Posterior cingulate gyrus (tissue), 11 donors: ENCODE measurements at regions not wholly inside any gene's neighbourhood (a gene's known extent, or its start where the extent isn't known, plus 50 kb on each side); places are given as distances from the start of the nearest gene placed in this dataset.
"Not testable (repeated sequence)": the region's sequence is repeated elsewhere in the genome, so short reads cannot be mapped to it uniquely, and the experiment has no call there.

Experiments
- DNase-seq, 10 donors: peaks; one replicate each; pipeline versions ENCODE4 v3.0.0 to v3.0.0-alpha.2; 2020 to 2021; ENCODE audit warnings: mixed read lengths in 3 of 10
- intact Hi-C: fragments of 100-400 bp; cut with DNase I; formaldehyde crosslinking; loops from one replicate; pipeline ENCODE4 v1.15.1; 2023

GRCh38 chr5:167071981-167072610 lies 1219.3 kb upstream of the WWC1 start:
- DNase-seq = no peak
- intact Hi-C loops = no loop called here

GRCh38 chr5:167081561-167081960 lies 1209.9 kb upstream of the WWC1 start:
- intact Hi-C loops = no loop called here
- no peak for DNase-seq

GRCh38 chr5:167096816-167097215 lies 1194.6 kb upstream of the WWC1 start:
- intact Hi-C loops = no loop called here
- DNase-seq = no peak

GRCh38 chr5:167104351-167104750 lies 1187.1 kb upstream of the WWC1 start:
- DNase-seq = no peak

GRCh38 chr5:167105941-167106340 lies 1185.5 kb upstream of the WWC1 start:
- intact Hi-C loops = no loop called here
- DNase-seq = no peak

More at GRCh38 chr5:167104351-167104750, 1187.1 kb upstream of the WWC1 start:
- intact Hi-C loops = no loop called here

- DNase-seq = no peak
- intact Hi-C loops = no loop called here
Observed at GRCh38 chr5:167107684-167108083, 1183.8 kb upstream of the WWC1 start.

GRCh38 chr5:167108266-167108665 lies 1183.2 kb upstream of the WWC1 start:
- intact Hi-C loops, DNase-seq: not testable (repeated sequence)

GRCh38 chr5:167112556-167112955 lies 1178.9 kb upstream of the WWC1 start:
- no peak for DNase-seq
- intact Hi-C loops = no loop called here

GRCh38 chr5:167122267-167122666 lies 1169.2 kb upstream of the WWC1 start:
- intact Hi-C loops = no loop called here
- no peak for DNase-seq

- intact Hi-C loops = no loop called here
- no peak for DNase-seq
Observed at GRCh38 chr5:167123126-167123525, 1168.3 kb upstream of the WWC1 start.

GRCh38 chr5:167128581-167128980 lies 1162.9 kb upstream of the WWC1 start:
- intact Hi-C loops = no loop called here
- DNase-seq = no peak

GRCh38 chr5:167140548-167141291 lies 1150.7 kb upstream of the WWC1 start:
- intact Hi-C loops = no loop called here
- DNase-seq = no peak

GRCh38 chr5:167143716-167144115 lies 1147.7 kb upstream of the WWC1 start:
- no peak for DNase-seq

GRCh38 chr5:167145841-167146240 lies 1145.6 kb upstream of the WWC1 start:
- no peak for DNase-seq
- intact Hi-C loops = no loop called here

More at GRCh38 chr5:167143716-167144115, 1147.7 kb upstream of the WWC1 start:
- intact Hi-C loops = no loop called here

GRCh38 chr5:167147879-167148278 lies 1143.6 kb upstream of the WWC1 start:
- intact Hi-C loops = no loop called here
- DNase-seq = no peak

GRCh38 chr5:167150661-167151060 lies 1140.8 kb upstream of the WWC1 start:
- intact Hi-C loops = no loop called here

GRCh38 chr5:167152561-167152960 lies 1138.9 kb upstream of the WWC1 start:
- intact Hi-C loops = no loop called here
- DNase-seq = no peak

More at GRCh38 chr5:167150661-167151060, 1140.8 kb upstream of the WWC1 start:
- DNase-seq = no peak

GRCh38 chr5:167155387-167156005 lies 1135.9 kb upstream of the WWC1 start:
- peak in 4 of 10 donors; percentile 19 to 86 (median 50) for DNase-seq
- intact Hi-C loops = no loop called here

GRCh38 chr5:167156446-167156845 lies 1135.0 kb upstream of the WWC1 start:
- DNase-seq = peak in 5 of 10 donors; percentile 10 to 73 (median 38)
- intact Hi-C loops = no loop called here

- no peak for DNase-seq
- intact Hi-C loops = no loop called here
Observed at GRCh38 chr5:167158588-167158987, 1132.9 kb upstream of the WWC1 start.

- intact Hi-C loops = no loop called here
- DNase-seq = no peak
Observed at GRCh38 chr5:167160388-167160787, 1131.1 kb upstream of the WWC1 start.

GRCh38 chr5:167166696-167167095 lies 1124.7 kb upstream of the WWC1 start:
- intact Hi-C loops = no loop called here
- DNase-seq = no peak
